Type B pancreatic cell (in vitro differentiated cells): ENCODE measurements at regions not wholly inside any gene's neighbourhood (a gene's known extent, or its start where the extent isn't known, plus 50 kb on each side); places are given as distances from the start of the nearest gene placed in this dataset.

Experiments
- DNase-seq: peaks from one replicate; pipeline ENCODE4 v3.0.0; 2021; ENCODE audit warnings: mixed read lengths; ENCODE audit not compliant: unreplicated experiment; ENCODE audit errors: extremely low spot score
- H3K27ac Mint-ChIP-seq: 2 replicates; pipeline ENCODE4 v1.8.0; 2021; ENCODE audit warnings: mild to moderate bottlenecking, mixed read lengths
- H3K27me3 Mint-ChIP-seq: 2 replicates; pipeline ENCODE4 v1.8.0; 2021; ENCODE audit warnings: mixed read lengths
- H3K36me3 Mint-ChIP-seq: 2 replicates; pipeline ENCODE4 v1.8.0; 2021; ENCODE audit warnings: mixed read lengths
- H3K4me1 Mint-ChIP-seq: one replicate; pipeline ENCODE4 v1.8.0; 2021; ENCODE audit warnings: mixed read lengths; ENCODE audit not compliant: unreplicated experiment
- H3K4me3 Mint-ChIP-seq: 2 replicates; pipeline ENCODE4 v1.8.0; 2021; ENCODE audit warnings: mild to moderate bottlenecking, mixed read lengths
- H3K9me3 Mint-ChIP-seq: 2 replicates; pipeline ENCODE4 v1.8.0; 2021; ENCODE audit warnings: mixed read lengths
- CTCF ChIP-seq: fragments of 200-600 bp; sonication (generic); conservative IDR thresholded peaks from 2 replicates; pipeline ENCODE4 v1.5.0; 2021; ENCODE audit warnings: antibody characterized with exemption, mild to moderate bottlenecking

GRCh38 chr10:78557433-78557925, 511.3 kb upstream of the ZMIZ1 start:
- peaks cover 4% of the 10 kb centered on the region for H3K36me3 Mint-ChIP-seq
- peaks cover 6% of the 10 kb centered on the region for H3K9me3 Mint-ChIP-seq
- H3K4me1 Mint-ChIP-seq: peaks cover 19% of the 10 kb centered on the region
- no peak for DNase-seq
- H3K27me3 Mint-ChIP-seq: no peaks in the 10 kb centered on the region
- no peak for TF ChIP-seq CTCF
- H3K4me3 Mint-ChIP-seq: no peak overlapping the region
- no peak overlapping the region for H3K27ac Mint-ChIP-seq

GRCh38 chr10:78559661-78560340, 509.0 kb upstream of the ZMIZ1 start:
- Mint-ChIP-seq H3K27me3 (no peaks in the 10 kb centered on the region), H3K4me1 (peaks cover 25% of the 10 kb centered on the region), H3K36me3 (peaks cover 1% of the 10 kb centered on the region), H3K4me3 (no peak overlapping the region), H3K9me3 (peaks cover 3% of the 10 kb centered on the region), H3K27ac (no peak overlapping the region)
- no peak for DNase-seq
- TF ChIP-seq CTCF: no peak

- no peak for DNase-seq
Measured at GRCh38 chr10:78560341-78560688, 508.5 kb upstream of the ZMIZ1 start.

GRCh38 chr10:78563314-78563713, 505.5 kb upstream of the ZMIZ1 start:
- H3K27me3 Mint-ChIP-seq: no peaks in the 10 kb centered on the region

More at GRCh38 chr10:78560341-78560688, 508.5 kb upstream of the ZMIZ1 start:
- H3K9me3 Mint-ChIP-seq: no peaks in the 10 kb centered on the region
- H3K4me1 Mint-ChIP-seq: peaks cover 25% of the 10 kb centered on the region
- H3K4me3 Mint-ChIP-seq: no peak overlapping the region
- H3K27me3 Mint-ChIP-seq: no peaks in the 10 kb centered on the region
- H3K36me3 Mint-ChIP-seq: no peaks in the 10 kb centered on the region
- no peak for TF ChIP-seq CTCF
- H3K27ac Mint-ChIP-seq: no peak overlapping the region

GRCh38 chr10:78565841-78566240, 502.9 kb upstream of the ZMIZ1 start:
- no peak for TF ChIP-seq CTCF
- DNase-seq: no peak
- Mint-ChIP-seq H3K27ac (no peak overlapping the region), H3K4me1 (peaks cover 39% of the 10 kb centered on the region), H3K27me3 (peaks cover 9% of the 10 kb centered on the region), H3K9me3 (no peaks in the 10 kb centered on the region), H3K36me3 (no peaks in the 10 kb centered on the region), H3K4me3 (no peak overlapping the region)

More at GRCh38 chr10:78563314-78563713, 505.5 kb upstream of the ZMIZ1 start:
- Mint-ChIP-seq H3K4me3 (no peak overlapping the region), H3K9me3 (no peaks in the 10 kb centered on the region), H3K27ac (no peak overlapping the region), H3K4me1 (peaks cover 42% of the 10 kb centered on the region), H3K36me3 (no peaks in the 10 kb centered on the region)
- no peak for TF ChIP-seq CTCF
- DNase-seq: no peak
